ENCODE measurements at regions not wholly inside any gene's neighbourhood (a gene's known extent, or its start where the extent isn't known, plus 50 kb on each side); places are given as distances from the start of the nearest gene placed in this dataset.

DNA sequence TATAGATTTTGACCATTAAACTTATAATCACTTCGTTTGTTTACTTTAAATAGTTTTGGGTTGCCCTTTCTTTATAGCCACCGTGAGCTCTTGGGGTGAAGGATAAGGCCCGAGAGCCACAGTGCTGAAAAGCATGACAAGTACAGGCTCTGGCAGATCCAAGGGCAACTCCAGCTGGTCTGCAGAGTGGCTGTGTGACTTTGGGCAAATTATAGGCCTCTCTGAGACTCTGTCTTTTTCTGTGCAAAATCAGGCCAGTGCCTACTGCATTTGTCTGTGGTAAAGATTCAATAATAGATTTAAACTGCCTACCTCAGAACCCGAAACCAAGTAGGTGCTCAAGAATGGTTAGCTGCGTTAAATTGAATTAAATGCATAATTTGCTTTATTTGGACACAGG is 511.3 kb downstream of the QKI start:
- no peak for TF ChIP-seq POLR2A (IDR thresholded peaks at IDR 0.05)
- TF ChIP-seq CTCF (IDR thresholded peaks at IDR 0.05) = no peak
- TF ChIP-seq EP300 (IDR thresholded peaks at IDR 0.05; ENCODE audit: low read depth) = no peak
- TF ChIP-seq POLR2AphosphoS5 (IDR thresholded peaks at IDR 0.05) = no peak
